GM12878 (cell line): ENCODE measurements at regions not wholly inside any gene's neighbourhood (a gene's known extent, or its start where the extent isn't known, plus 50 kb on each side); places are given as distances from the start of the nearest gene placed in this dataset.

Experiments used
- ATAC-seq: fragments of 200-7000 bp; cut with Tn5 transposase; 3 replicates; pipeline ENCODE4 v1.9.1; 2020; ENCODE audit warnings: mild to moderate bottlenecking, moderate library complexity
- BruUV-seq: library from RNA; stranded (reverse); fragments of 400-500 nt; replicated peaks from 2 replicates; lab custom pipeline; 2021; lab: Mats Ljungman, UMichigan
- CTCF ChIA-PET: fragments of 300-600 bp; sonication (Branson Sonifier 250); formaldehyde crosslinking; extraction: SDS; loops from one replicate; lab custom pipeline; 2021; ENCODE audit warnings: inconsistent platforms; lab: Yijun Ruan, JAX
- POLR2A ChIA-PET: fragments of 350-600 bp; formaldehyde crosslinking; extraction: SDS; loops from one replicate; lab custom pipeline; 2021; ENCODE audit warnings: inconsistent platforms; lab: Charles Lee
- RAD21 ChIA-PET: fragments of 300-600 bp; sonication (Branson Sonifier 250); formaldehyde crosslinking; loops from one replicate; lab custom pipeline; 2023; ENCODE audit warnings: antibody characterized with exemption; ENCODE audit not compliant: unreplicated experiment; lab: Charles Lee
- SMC1A ChIA-PET: fragments of 300-600 bp; sonication (Branson Sonifier 250); formaldehyde crosslinking; loops from one replicate; lab custom pipeline; 2023; ENCODE audit not compliant: unreplicated experiment, uncharacterized antibody; lab: Charles Lee
- DNase-seq: peaks from one replicate; pipeline ENCODE4 v3.0.0-alpha.2; 2011; ENCODE audit warnings: low read depth, low spot score
- FAIRE-seq: peaks from 3 replicates; lab custom pipeline; 2011; peaks lifted over from hg19 to GRCh38; lab: Jason Lieb, UNC
- H2AFZ ChIP-seq: 2 replicates; pipeline ENCODE4 v1.6.0; 2011; ENCODE audit warnings: low read depth, low read length, control low read depth; ENCODE audit not compliant: control insufficient read depth
- H3K27ac ChIP-seq: 2 replicates; pipeline ENCODE4 v1.5.1; 2011; ENCODE audit warnings: control low read depth; ENCODE audit not compliant: control insufficient read depth, insufficient read depth
- H3K27me3 ChIP-seq, 2 experiments: replicated peaks in 1 of 2; 2 replicates each; pipeline versions ENCODE4 v1.6.0 to v1.6.1; 2011; ENCODE audit warnings: low read length in 1 of 2; ENCODE audit not compliant: control insufficient read depth in 2 of 2, insufficient read depth in 2 of 2
- H3K36me3 ChIP-seq, 2 experiments: 2 replicates each; pipeline ENCODE4 v1.5.1; 2011; ENCODE audit warnings: low read length in 1 of 2; ENCODE audit not compliant: control insufficient read depth in 2 of 2, insufficient read depth in 2 of 2
- H3K4me1 ChIP-seq: 2 replicates; pipeline ENCODE4 v1.6.1; 2011; ENCODE audit warnings: mild to moderate bottlenecking, low read length, moderate library complexity, mixed read lengths; ENCODE audit not compliant: control insufficient read depth, insufficient read depth
- H3K4me2 ChIP-seq: 2 replicates; pipeline ENCODE4 v1.6.0; 2011; ENCODE audit warnings: control low read depth; ENCODE audit not compliant: control insufficient read depth, insufficient read depth
- H3K4me3 ChIP-seq: fragments of 200-600 bp; sonication (generic); 2 replicates; pipeline ENCODE4 v1.5.1; 2016
- H3K79me2 ChIP-seq: 2 replicates; pipeline ENCODE4 v1.6.0; 2011; ENCODE audit warnings: low read length; ENCODE audit not compliant: control insufficient read depth, insufficient read depth
- H3K9ac ChIP-seq: 2 replicates; pipeline ENCODE4 v1.8.0; 2011; ENCODE audit warnings: low read length, control low read depth, mixed read lengths; ENCODE audit not compliant: control insufficient read depth, insufficient read depth
- H3K9me3 ChIP-seq: replicated peaks from 3 replicates; pipeline ENCODE4 v1.5.1; 2011; ENCODE audit warnings: mild to moderate bottlenecking, low read length; ENCODE audit not compliant: control insufficient read depth, insufficient read depth
- H4K20me1 ChIP-seq: 2 replicates; pipeline ENCODE4 v1.6.0; 2011; ENCODE audit not compliant: control insufficient read depth, insufficient read depth
- KLF5 ChIP-seq: fragments of 450-650 bp; IDR thresholded peaks from 2 replicates; pipeline ENCODE4 v1.6.1; 2014; ENCODE audit warnings: mild to moderate bottlenecking; ENCODE audit not compliant: partially characterized antibody
- NFYA ChIP-seq: IDR thresholded peaks from 2 replicates; pipeline ENCODE4 v1.6.1; 2011; ENCODE audit warnings: low read depth, mild to moderate bottlenecking, low read length, improper control_type of control experiment, borderline replicate concordance
- SPI1 ChIP-seq: IDR thresholded peaks from 2 replicates; pipeline ENCODE4 v1.6.1; 2011; ENCODE audit warnings: low read depth, mild to moderate bottlenecking, low read length, moderate library complexity, borderline replicate concordance; ENCODE audit not compliant: insufficient read depth
- ZBED1 ChIP-seq: IDR thresholded peaks from 2 replicates; pipeline ENCODE4 v1.6.1; 2016; ENCODE audit warnings: borderline replicate concordance
- WGBS: methylation state at CpG from one replicate; pipeline ENCODE4 v1.1.6; 2016; ENCODE audit warnings: low lambda C conversion rate; ENCODE audit not compliant: insufficient replicate concordance, insufficient coverage; ENCODE audit errors: missing lambda C conversion rate; 5-methylcytosine and 5-hydroxymethylcytosine counted together
- in situ Hi-C: fragments of 300-500 bp; cut with MboI; formaldehyde crosslinking; loops from 9 replicates; pipeline ENCODE4 v1.14.3; 2018; ENCODE audit warnings: mixed read lengths
- intact Hi-C: fragments of 100-400 bp; cut with micrococcal nuclease; formaldehyde crosslinking; loops from one replicate; pipeline ENCODE4 v1.14.2; 2022; ENCODE audit not compliant: unreplicated experiment
- TF ChIP-seq, protein P1 (sequence below): IDR thresholded peaks from 2 replicates; pipeline ENCODE4 v1.6.1; 2011; ENCODE audit warnings: mild to moderate bottlenecking, low read depth, low read length, moderate library complexity; ENCODE audit not compliant: insufficient replicate concordance
- TF ChIP-seq, protein P2 (sequence below): IDR thresholded peaks from 2 replicates; pipeline ENCODE4 v1.6.1; 2012; ENCODE audit warnings: low read depth, low read length, improper control_type of control experiment

DNA sequence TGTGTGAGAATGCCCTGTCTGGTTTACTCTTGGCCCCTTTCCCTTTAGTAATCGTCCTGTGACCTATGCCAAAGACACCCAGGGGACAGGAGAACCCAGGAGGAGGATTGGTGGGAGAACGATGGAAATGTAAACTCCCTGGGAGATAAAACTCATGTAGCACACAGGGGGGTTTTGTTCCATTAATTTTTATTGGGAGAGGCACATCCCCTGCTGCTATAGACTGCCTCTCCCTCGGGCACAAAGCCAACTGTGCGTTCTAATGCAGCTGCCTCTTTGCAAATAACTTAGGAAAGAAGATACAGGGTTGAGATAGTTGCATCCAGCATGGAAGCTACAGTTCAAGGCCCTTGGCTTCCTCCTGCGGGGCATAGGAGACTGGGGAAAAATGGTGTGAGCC, 489.6 kb downstream of the SLC4A3 start (continued):
- TF ChIP-seq, protein P1, sequence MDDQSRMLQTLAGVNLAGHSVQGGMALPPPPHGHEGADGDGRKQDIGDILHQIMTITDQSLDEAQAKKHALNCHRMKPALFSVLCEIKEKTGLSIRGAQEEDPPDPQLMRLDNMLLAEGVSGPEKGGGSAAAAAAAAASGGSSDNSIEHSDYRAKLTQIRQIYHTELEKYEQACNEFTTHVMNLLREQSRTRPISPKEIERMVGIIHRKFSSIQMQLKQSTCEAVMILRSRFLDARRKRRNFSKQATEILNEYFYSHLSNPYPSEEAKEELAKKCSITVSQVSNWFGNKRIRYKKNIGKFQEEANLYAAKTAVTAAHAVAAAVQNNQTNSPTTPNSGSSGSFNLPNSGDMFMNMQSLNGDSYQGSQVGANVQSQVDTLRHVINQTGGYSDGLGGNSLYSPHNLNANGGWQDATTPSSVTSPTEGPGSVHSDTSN, result no peak

DNA sequence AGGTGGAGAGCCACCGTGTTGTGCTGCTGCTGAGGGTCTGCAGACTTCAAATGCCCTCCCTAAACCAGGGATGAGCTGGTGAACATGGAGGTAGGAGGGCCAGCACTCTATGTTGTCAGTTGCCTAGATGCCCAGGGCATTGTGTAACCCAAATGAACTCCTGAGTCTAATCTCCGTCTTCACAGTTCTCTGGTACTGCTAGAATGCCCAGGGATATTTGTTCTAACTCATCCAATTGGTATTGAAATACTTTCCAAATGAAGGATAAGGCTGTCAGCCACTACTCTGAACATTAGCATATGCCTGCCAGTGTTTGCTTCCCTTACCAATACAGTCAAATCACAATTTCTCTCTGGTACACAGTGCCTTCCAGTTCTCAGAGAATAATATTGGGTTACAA, 492.6 kb downstream of the SLC4A3 start:
- H3K27me3 ChIP-seq, result no peaks in the 10 kb centered on the region
- SMC1A ChIA-PET, result no interaction called here
- FAIRE-seq (no peak), DNase-seq (no peak), ATAC-seq (no peak)
- intact Hi-C loops, result no loop called here
- H2AFZ ChIP-seq, result no peak overlapping the region
- TF ChIP-seq ZBED1 (no peak), KLF5 (no peak), SPI1 (no peak), NFYA (no peak)
- TF ChIP-seq, protein P2, sequence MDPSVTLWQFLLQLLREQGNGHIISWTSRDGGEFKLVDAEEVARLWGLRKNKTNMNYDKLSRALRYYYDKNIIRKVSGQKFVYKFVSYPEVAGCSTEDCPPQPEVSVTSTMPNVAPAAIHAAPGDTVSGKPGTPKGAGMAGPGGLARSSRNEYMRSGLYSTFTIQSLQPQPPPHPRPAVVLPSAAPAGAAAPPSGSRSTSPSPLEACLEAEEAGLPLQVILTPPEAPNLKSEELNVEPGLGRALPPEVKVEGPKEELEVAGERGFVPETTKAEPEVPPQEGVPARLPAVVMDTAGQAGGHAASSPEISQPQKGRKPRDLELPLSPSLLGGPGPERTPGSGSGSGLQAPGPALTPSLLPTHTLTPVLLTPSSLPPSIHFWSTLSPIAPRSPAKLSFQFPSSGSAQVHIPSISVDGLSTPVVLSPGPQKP, result no peak
- H3K4me2 ChIP-seq, result no peak overlapping the region
- no peaks in the 10 kb centered on the region for H3K36me3 ChIP-seq
- CTCF ChIA-PET, result no interaction called here
- H3K27ac ChIP-seq, result no peak overlapping the region
- BruUV-seq, result no TSS peak
- no peak overlapping the region for H3K4me3 ChIP-seq
- POLR2A ChIA-PET, result no interaction called here
- RAD21 ChIA-PET, result no interaction called here
- H3K9me3 ChIP-seq, result no peaks in the 10 kb centered on the region
- H3K79me2 ChIP-seq, result no peaks in the 10 kb centered on the region
- H3K9ac ChIP-seq, result no peak overlapping the region
- WGBS, result 0% methylated on average over 2 of the region's 2 CpGs
- in situ Hi-C loops, result no loop called here
- H3K4me1 ChIP-seq, result no peaks in the 10 kb centered on the region
- H4K20me1 ChIP-seq, result no peaks in the 10 kb centered on the region
